Fibroblast of pulmonary artery (primary cell): ENCODE measurements at regions not wholly inside any gene's neighbourhood (a gene's known extent, or its start where the extent isn't known, plus 50 kb on each side); places are given as distances from the start of the nearest gene placed in this dataset.

Experiments
- DNase-seq: peaks from one replicate; pipeline ENCODE4 v3.0.0-alpha.2; 2010; ENCODE audit warnings: low read depth
- H3K4me3 ChIP-seq: replicated peaks from 2 replicates; pipeline ENCODE4 v1.5.1; 2011; ENCODE audit warnings: low read depth, mild to moderate bottlenecking, control low read depth, low read length, moderate library complexity
- TF ChIP-seq, protein P1 (sequence below): IDR thresholded peaks from 2 replicates; pipeline ENCODE4 v1.5.1; 2011; ENCODE audit warnings: mild to moderate bottlenecking, control low read depth, low read length, inconsistent platforms; ENCODE audit errors: missing control alignments

- peak; percentile 78 for DNase-seq
- no peak overlapping the region for H3K4me3 ChIP-seq
- TF ChIP-seq, protein P1, sequence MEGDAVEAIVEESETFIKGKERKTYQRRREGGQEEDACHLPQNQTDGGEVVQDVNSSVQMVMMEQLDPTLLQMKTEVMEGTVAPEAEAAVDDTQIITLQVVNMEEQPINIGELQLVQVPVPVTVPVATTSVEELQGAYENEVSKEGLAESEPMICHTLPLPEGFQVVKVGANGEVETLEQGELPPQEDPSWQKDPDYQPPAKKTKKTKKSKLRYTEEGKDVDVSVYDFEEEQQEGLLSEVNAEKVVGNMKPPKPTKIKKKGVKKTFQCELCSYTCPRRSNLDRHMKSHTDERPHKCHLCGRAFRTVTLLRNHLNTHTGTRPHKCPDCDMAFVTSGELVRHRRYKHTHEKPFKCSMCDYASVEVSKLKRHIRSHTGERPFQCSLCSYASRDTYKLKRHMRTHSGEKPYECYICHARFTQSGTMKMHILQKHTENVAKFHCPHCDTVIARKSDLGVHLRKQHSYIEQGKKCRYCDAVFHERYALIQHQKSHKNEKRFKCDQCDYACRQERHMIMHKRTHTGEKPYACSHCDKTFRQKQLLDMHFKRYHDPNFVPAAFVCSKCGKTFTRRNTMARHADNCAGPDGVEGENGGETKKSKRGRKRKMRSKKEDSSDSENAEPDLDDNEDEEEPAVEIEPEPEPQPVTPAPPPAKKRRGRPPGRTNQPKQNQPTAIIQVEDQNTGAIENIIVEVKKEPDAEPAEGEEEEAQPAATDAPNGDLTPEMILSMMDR, result no peak
These were observed 150.4 kb downstream of the ZFP36L2 start for GRCh38 chr2:43075811-43076585.

- DNase-seq, result peak; percentile 96
- H3K4me3 ChIP-seq, result no peak overlapping the region
- TF ChIP-seq, protein P1, result peak; percentile 28
These were observed 151.3 kb downstream of the ZFP36L2 start for GRCh38 chr2:43075054-43075593.

DNA sequence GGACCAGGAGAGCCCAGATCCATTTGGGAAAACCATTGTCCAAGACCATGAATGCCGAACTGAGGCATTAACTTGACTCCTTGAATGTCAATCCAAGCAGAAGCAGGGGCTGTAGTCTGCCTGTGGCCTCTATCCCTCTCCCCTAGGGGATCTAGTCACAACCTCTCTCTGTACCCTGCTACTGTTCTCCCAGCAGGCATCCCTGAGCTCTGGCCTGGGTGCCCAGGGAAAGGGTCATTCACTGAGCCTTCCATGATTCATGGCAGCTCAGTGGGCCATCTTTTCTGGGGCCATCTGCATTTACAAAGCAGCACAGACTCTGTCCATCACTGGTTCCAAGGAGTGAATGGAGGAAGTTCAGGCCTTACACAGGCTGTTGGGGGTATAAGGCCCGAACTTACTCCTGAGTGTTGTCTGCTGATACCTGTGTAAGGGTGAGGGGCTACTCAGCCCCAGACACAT, 151.8 kb downstream of the ZFP36L2 start:
- TF ChIP-seq, protein P1, result no peak
- no peak overlapping the region for H3K4me3 ChIP-seq
- DNase-seq, result no peak

DNA sequence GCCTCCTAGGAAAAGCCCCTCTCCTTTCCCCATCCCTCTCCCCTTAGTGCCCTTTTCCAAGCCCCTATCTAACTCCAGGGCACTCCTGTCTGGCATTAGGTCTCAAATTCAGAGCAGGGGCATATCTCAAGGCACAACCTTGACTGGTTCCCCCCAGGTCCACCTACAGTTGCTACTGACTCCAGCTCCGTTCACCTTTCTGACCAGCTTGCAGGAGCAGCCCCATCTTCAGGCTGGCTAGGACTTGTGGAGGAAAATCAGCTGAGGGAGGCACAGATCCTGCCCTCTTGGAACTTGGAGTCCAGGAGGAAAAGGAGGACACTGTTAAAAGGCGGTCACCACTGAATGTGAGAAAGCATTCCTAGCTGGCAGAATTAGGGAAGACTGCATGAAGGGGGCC, 152.4 kb downstream of the ZFP36L2 start:
- TF ChIP-seq, protein P1, result no peak
- no peak for DNase-seq
- no peak overlapping the region for H3K4me3 ChIP-seq

GRCh38 chr2:43073401-43073825, 153.0 kb downstream of the ZFP36L2 start:
- no peak overlapping the region for H3K4me3 ChIP-seq
- TF ChIP-seq, protein P1, result no peak
- DNase-seq, result peak; percentile 60

DNA sequence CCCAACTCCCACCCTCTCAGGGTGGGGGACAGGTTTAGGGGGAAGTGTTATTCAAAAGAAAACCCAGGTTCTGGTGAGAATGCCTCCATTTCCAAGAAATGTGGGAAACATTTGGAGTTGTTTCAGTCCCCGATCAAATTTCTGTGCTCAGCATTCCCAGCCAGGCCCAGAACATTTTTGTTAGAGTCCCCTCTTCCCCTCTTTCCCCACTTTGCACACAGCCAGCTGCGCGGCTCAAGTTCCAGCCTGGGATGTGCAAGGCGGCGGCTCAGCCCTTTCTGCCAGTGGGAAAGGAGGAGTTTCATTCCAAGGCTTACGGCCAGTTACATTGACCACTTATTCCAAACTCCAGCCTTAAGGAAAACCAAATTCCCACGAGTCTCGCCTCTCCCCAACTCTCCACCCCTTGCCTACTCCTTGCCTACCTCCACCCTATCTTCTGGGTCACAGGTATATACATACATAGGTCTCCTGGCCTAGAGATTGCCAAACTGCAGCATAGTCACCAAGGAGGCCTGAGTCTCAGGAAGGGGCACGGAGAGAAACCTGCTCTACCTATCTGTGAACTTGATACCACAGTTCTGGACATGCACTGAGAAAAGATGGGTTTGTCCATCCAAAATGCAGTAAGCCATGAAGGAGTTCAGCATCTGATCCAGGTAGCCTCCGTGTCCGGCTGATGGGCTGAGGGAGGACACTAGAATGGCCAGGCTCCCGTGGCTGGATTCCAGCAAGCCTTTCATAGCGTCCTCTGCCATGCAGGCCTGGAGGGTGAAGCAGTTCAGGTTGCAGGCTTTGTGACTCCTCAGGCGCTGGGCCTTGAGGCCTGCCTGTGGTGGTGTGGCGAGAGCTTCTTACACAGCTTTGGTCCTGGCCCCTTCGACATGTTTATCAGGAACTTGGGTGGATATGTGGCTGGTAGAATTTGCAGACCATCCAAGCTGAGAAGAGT, 154.5 kb downstream of the ZFP36L2 start:
- no peak overlapping the region for H3K4me3 ChIP-seq
- TF ChIP-seq, protein P1, result no peak
- DNase-seq, result no peak
